HCT116 (cell line): ENCODE measurements at regions not wholly inside any gene's neighbourhood (a gene's known extent, or its start where the extent isn't known, plus 50 kb on each side); places are given as distances from the start of the nearest gene placed in this dataset.

ENCODE experiments used
- ATAC-seq: fragments of 200-7000 bp; cut with Tn5 transposase; 2 replicates; pipeline ENCODE4 v1.9.1; 2020; ENCODE audit warnings: mild to moderate bottlenecking, moderate library complexity
- BruUV-seq: library from RNA; stranded (reverse); fragments of 400-500 nt; replicated peaks from 2 replicates; lab custom pipeline; 2021; lab: Mats Ljungman, UMichigan
- CTCF ChIA-PET: fragments of 300-600 bp; sonication (Branson Sonifier 250); formaldehyde crosslinking; loops from one replicate; lab custom pipeline; 2021; ENCODE audit warnings: antibody characterized with exemption; lab: Charles Lee
- POLR2A ChIA-PET: fragments of 300-600, 350-600 bp; sonication (Branson Sonifier 250); formaldehyde crosslinking; loops from one replicate; lab custom pipeline; 2021; ENCODE audit warnings: antibody characterized with exemption; lab: Charles Lee
- RAD21 ChIA-PET, 2 experiments: fragments of 300-600 bp; sonication (Branson Sonifier 250); formaldehyde crosslinking; loops; one replicate each; lab custom pipeline; 2023; ENCODE audit warnings: low total read pairs in 2 of 2; ENCODE audit not compliant: uncharacterized antibody in 2 of 2, unreplicated experiment in 2 of 2, low non-redundant PET in 1 of 2; lab: Charles Lee
- DNase-seq: peaks from one replicate; pipeline ENCODE4 v3.0.0-alpha.2; 2010; ENCODE audit warnings: low read depth, low spot score
- H2AFZ ChIP-seq: fragments of 200-600 bp; shearing (Covaris generic), sonication (generic); 2 replicates; pipeline ENCODE4 v1.6.1; 2017; ENCODE audit warnings: low read depth, mixed run types, mixed read lengths, antibody characterized with exemption, low read length; ENCODE audit not compliant: poor library complexity, severe bottlenecking
- H3K27ac ChIP-seq: 2 replicates; pipeline ENCODE4 v1.5.1; 2012; ENCODE audit warnings: low read depth, low read length
- H3K27me3 ChIP-seq: fragments of 200-600 bp; sonication (generic); 2 replicates; pipeline ENCODE4 v1.6.1; 2016; ENCODE audit warnings: mixed run types, low read length, mixed read lengths; ENCODE audit not compliant: insufficient read depth
- H3K36me3 ChIP-seq, 2 experiments: fragments of 200-500 bp in 1 of 2; fragments of 200-600 bp in 1 of 2; sonication (Bioruptor generic) in 1 of 2; sonication (generic) in 1 of 2; 2 replicates each; pipeline versions ENCODE4 v1.5.1 to v1.6.1; 2014 to 2016; ENCODE audit warnings: low read length in 2 of 2, inconsistent platforms in 1 of 2, mixed read lengths in 1 of 2, mixed run types in 1 of 2; ENCODE audit not compliant: insufficient read depth in 2 of 2, control insufficient read depth in 1 of 2
- H3K4me1 ChIP-seq, 2 experiments: fragments of 200-600 bp in 1 of 2; sonication (generic) in 1 of 2; 2 replicates each; pipeline versions ENCODE4 v1.5.1 to v1.6.1; 2012 to 2017; ENCODE audit warnings: low read length in 2 of 2, inconsistent platforms in 1 of 2, mild to moderate bottlenecking in 1 of 2, mixed read lengths in 1 of 2, mixed run types in 1 of 2, moderate library complexity in 1 of 2; ENCODE audit not compliant: insufficient read depth in 2 of 2, control insufficient read depth in 1 of 2
- H3K4me2 ChIP-seq: fragments of 200-600 bp; sonication (generic); 2 replicates; pipeline ENCODE4 v1.6.1; 2017; ENCODE audit warnings: mixed run types, low read length, mixed read lengths
- H3K4me3 ChIP-seq, 2 experiments: fragments of 200-600 bp in 1 of 2; sonication (generic) in 1 of 2; replicated peaks in 1 of 2; 2 replicates each; pipeline ENCODE4 v1.5.1; 2011 to 2016; ENCODE audit warnings: low read length in 2 of 2, control low read depth in 1 of 2, low read depth in 1 of 2, mild to moderate bottlenecking in 1 of 2, mixed read lengths in 1 of 2, mixed run types in 1 of 2
- H3K79me2 ChIP-seq: fragments of 200-600 bp; sonication (generic); 2 replicates; pipeline ENCODE4 v1.6.1; 2017; ENCODE audit warnings: mild to moderate bottlenecking, mixed run types, low read length, moderate library complexity, mixed read lengths; ENCODE audit not compliant: insufficient read depth
- H3K9ac ChIP-seq: fragments of 200-600 bp; sonication (generic); 2 replicates; pipeline ENCODE4 v1.6.1; 2016; ENCODE audit warnings: low read length, mixed read lengths
- H3K9me2 ChIP-seq: fragments of 200-600 bp; sonication (generic), shearing (Covaris generic); 2 replicates; pipeline ENCODE4 v1.6.1; 2017; ENCODE audit warnings: mixed run types, mild to moderate bottlenecking, moderate library complexity; ENCODE audit not compliant: insufficient read depth
- H3K9me3 ChIP-seq, 2 experiments: fragments of 200-500 bp in 1 of 2; fragments of 200-600 bp in 1 of 2; sonication (Bioruptor generic) in 1 of 2; sonication (generic) in 1 of 2; 2 replicates each; pipeline ENCODE4 v1.6.1; 2014 to 2017; ENCODE audit warnings: low read length in 2 of 2, mixed read lengths in 2 of 2, inconsistent platforms in 1 of 2, low read depth in 1 of 2, mild to moderate bottlenecking in 1 of 2, mixed run types in 1 of 2, moderate library complexity in 1 of 2; ENCODE audit not compliant: control insufficient read depth in 1 of 2, insufficient read depth in 1 of 2
- H4K20me1 ChIP-seq: fragments of 200-600 bp; sonication (generic), shearing (Covaris generic); 2 replicates; pipeline ENCODE4 v1.6.1; 2017; ENCODE audit warnings: mixed run types, mild to moderate bottlenecking, moderate library complexity; ENCODE audit not compliant: insufficient read depth
- ATF3 ChIP-seq: IDR thresholded peaks from 2 replicates; pipeline ENCODE4 v1.6.1; 2012
- CBX3 ChIP-seq: IDR thresholded peaks from 2 replicates; pipeline ENCODE4 v1.6.1; 2012; ENCODE audit warnings: low read depth
- CTCF ChIP-seq, 3 experiments: fragments of 200-600 bp in 1 of 3; sonication (generic) in 1 of 3; IDR thresholded peaks in 2 of 3; conservative IDR thresholded peaks in 1 of 3; 2 replicates each; pipeline ENCODE4 v1.5.1; 2012 to 2017; ENCODE audit warnings: low read depth in 2 of 3, low read length in 2 of 3, antibody characterized with exemption in 1 of 3, borderline replicate concordance in 1 of 3, control low read depth in 1 of 3, mild to moderate bottlenecking in 1 of 3, mixed read lengths in 1 of 3, mixed run types in 1 of 3, moderate library complexity in 1 of 3; ENCODE audit not compliant: insufficient read depth in 1 of 3
- EZH2 ChIP-seq: fragments of 200-600 bp; sonication (generic); IDR thresholded peaks from 2 replicates; pipeline ENCODE4 v1.6.1; 2017; ENCODE audit warnings: antibody characterized with exemption, mixed run types
- EZH2phosphoT487 ChIP-seq: fragments of 200-600 bp; IDR thresholded peaks from 2 replicates; pipeline ENCODE4 v1.6.1; 2018; ENCODE audit warnings: antibody characterized with exemption, borderline replicate concordance
- FOSL1 ChIP-seq: IDR thresholded peaks from 2 replicates; pipeline ENCODE4 v1.6.1; 2012; ENCODE audit warnings: low read depth
- MAX ChIP-seq: IDR thresholded peaks from 2 replicates; pipeline ENCODE4 v1.6.1; 2012
- POLR2AphosphoS5 ChIP-seq: IDR thresholded peaks from 2 replicates; pipeline ENCODE4 v1.6.1; 2011; ENCODE audit warnings: mild to moderate bottlenecking, low read depth, low read length, moderate library complexity
- SIN3A ChIP-seq: IDR thresholded peaks from 2 replicates; pipeline ENCODE4 v1.6.1; 2012; ENCODE audit warnings: low read depth
- YY1 ChIP-seq: IDR thresholded peaks from 2 replicates; pipeline ENCODE4 v1.6.1; 2011; ENCODE audit warnings: low read length, low read depth, moderate library complexity, mild to moderate bottlenecking; ENCODE audit not compliant: insufficient replicate concordance; ENCODE audit errors: extremely low read depth
- ZFX ChIP-seq: fragments of 450-650 bp; IDR thresholded peaks from 2 replicates; pipeline ENCODE4 v1.6.1; 2017
- ZNF274 ChIP-seq: fragments of 200-500 bp; sonication (Bioruptor generic); IDR thresholded peaks from 2 replicates; pipeline ENCODE4 v1.6.1; 2014; ENCODE audit warnings: mild to moderate bottlenecking, low read depth, low read length, inconsistent platforms
- intact Hi-C: fragments of 100-400 bp; cut with micrococcal nuclease; formaldehyde crosslinking; loops from 2 replicates; pipeline ENCODE4 v1.10.0; 2022

- TF ChIP-seq SIN3A (no peak), EZH2phosphoT487 (no peak), CBX3 (no peak), MAX (no peak), ZNF274 (no peak), CTCF (IDR thresholded peaks at IDR 0.05 in 2 of 3, conservative IDR thresholded peaks at IDR 0.05 in 1 of 3; ENCODE audit: borderline replicate concordance in 1 of 3, insufficient read depth in 1 of 3, low read depth in 2 of 3, low read length in 2 of 3) (no peak)
These were observed 213.7 kb upstream of the ALCAM start (continued) for GRCh38 chr3:105152987-105153386.

GRCh38 chr3:105154692-105155091, 212.0 kb upstream of the ALCAM start:
- Histone ChIP-seq H3K4me3 (no peak overlapping the region), H3K27me3 (no peaks in the 10 kb centered on the region), H3K36me3 (no peaks in the 10 kb centered on the region), H3K27ac (no peak overlapping the region), H2AFZ (no peak overlapping the region), H3K4me2 (no peak overlapping the region), H4K20me1 (no peaks in the 10 kb centered on the region), H3K79me2 (no peaks in the 10 kb centered on the region), H3K9me2 (no peaks in the 10 kb centered on the region), H3K9me3 (no peaks in the 10 kb centered on the region), H3K9ac (no peak overlapping the region), H3K4me1 (no peaks in the 10 kb centered on the region)
- CTCF ChIA-PET = no interaction called here
- intact Hi-C loops = no loop called here
- TF ChIP-seq POLR2AphosphoS5 = no peak
- TF ChIP-seq EZH2phosphoT487 = no peak
- no peak for TF ChIP-seq EZH2
- TF ChIP-seq FOSL1 = no peak
- TF ChIP-seq YY1 = no peak
- no peak for TF ChIP-seq MAX
- no peak for TF ChIP-seq ZFX
- TF ChIP-seq SIN3A = no peak
- TF ChIP-seq ATF3 = no peak
- DNase-seq (no peak), ATAC-seq (no peak)
- BruUV-seq = no TSS peak
- RAD21 ChIA-PET = no interaction called here
- POLR2A ChIA-PET = no interaction called here
